ENCODE measurements at regions not wholly inside any gene's neighbourhood (a gene's known extent, or its start where the extent isn't known, plus 50 kb on each side); places are given as distances from the start of the nearest gene placed in this dataset.

DNA sequence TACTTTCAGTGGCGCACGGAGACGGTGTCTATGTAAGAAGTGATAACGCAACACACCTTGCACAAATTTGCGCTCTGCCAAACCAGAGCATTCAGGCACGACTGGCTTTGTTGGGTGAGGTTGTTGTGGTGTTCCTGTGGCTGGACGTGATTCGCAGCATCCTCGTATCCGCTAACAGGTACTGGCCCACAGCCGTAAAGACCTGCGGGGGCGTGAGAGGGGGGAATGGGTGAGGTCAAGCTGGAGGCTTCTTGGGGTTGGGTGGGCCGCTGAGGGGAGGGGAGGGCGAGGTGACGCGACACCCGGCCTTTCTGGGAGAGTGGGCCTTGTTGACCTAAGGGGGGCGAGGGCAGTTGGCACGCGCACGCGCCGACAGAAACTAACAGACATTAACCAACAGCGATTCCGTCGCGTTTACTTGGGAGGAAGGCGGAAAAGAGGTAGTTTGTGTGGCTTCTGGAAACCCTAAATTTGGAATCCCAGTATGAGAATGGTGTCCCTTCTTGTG is 510.9 kb downstream of the KCNJ18 start:
- no peak for TF ChIP-seq EGR1 (IDR thresholded peaks at IDR 0.05)
- TF ChIP-seq, protein P1, sequence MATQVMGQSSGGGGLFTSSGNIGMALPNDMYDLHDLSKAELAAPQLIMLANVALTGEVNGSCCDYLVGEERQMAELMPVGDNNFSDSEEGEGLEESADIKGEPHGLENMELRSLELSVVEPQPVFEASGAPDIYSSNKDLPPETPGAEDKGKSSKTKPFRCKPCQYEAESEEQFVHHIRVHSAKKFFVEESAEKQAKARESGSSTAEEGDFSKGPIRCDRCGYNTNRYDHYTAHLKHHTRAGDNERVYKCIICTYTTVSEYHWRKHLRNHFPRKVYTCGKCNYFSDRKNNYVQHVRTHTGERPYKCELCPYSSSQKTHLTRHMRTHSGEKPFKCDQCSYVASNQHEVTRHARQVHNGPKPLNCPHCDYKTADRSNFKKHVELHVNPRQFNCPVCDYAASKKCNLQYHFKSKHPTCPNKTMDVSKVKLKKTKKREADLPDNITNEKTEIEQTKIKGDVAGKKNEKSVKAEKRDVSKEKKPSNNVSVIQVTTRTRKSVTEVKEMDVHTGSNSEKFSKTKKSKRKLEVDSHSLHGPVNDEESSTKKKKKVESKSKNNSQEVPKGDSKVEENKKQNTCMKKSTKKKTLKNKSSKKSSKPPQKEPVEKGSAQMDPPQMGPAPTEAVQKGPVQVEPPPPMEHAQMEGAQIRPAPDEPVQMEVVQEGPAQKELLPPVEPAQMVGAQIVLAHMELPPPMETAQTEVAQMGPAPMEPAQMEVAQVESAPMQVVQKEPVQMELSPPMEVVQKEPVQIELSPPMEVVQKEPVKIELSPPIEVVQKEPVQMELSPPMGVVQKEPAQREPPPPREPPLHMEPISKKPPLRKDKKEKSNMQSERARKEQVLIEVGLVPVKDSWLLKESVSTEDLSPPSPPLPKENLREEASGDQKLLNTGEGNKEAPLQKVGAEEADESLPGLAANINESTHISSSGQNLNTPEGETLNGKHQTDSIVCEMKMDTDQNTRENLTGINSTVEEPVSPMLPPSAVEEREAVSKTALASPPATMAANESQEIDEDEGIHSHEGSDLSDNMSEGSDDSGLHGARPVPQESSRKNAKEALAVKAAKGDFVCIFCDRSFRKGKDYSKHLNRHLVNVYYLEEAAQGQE (IDR thresholded peaks at IDR 0.05; ENCODE audit: low read depth), result no peak

All from Ishikawa (cell line).